ENCODE measurements at regions not wholly inside any gene's neighbourhood (a gene's known extent, or its start where the extent isn't known, plus 50 kb on each side); places are given as distances from the start of the nearest gene placed in this dataset.

DNA sequence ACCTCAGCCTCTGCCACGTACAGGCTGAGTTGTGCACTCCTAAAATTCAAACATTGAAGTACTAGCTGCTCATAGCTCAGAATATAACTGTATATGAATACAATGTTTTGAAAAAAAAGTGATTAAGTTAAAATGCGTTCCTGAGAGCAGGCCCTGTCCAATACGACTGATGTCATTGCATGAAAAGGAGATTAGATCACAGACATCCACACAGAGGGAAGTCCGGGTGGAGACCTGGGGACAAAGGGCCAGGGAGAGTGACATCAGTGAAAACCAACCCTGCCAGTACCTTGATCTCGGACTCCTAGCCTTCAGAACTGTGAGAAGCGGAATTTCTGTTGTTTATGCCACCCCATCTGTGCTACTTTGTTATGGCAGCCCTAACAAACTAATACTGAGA, 311.4 kb upstream of the NR2F2 start:
- DNase-seq: no peak

DNA sequence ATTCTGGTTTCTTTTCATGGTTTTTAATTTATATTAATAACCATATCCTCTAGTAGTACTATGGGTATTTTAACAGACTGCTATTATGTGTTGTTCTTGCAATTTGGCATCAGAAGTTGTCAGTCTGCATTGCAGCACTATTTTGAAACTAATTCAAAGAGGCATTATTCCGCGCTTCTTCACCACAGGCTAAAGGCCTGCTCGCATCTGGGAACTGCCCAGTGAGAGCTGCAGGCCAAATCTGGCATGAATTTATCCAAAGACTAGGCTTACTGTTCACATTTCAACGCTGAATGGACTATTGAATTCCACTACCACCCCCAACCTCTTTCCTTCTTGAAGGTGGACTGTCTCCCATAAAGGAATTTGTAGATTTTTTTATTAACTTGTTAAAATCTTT, 310.4 kb upstream of the NR2F2 start:
- no peak for DNase-seq

DNA sequence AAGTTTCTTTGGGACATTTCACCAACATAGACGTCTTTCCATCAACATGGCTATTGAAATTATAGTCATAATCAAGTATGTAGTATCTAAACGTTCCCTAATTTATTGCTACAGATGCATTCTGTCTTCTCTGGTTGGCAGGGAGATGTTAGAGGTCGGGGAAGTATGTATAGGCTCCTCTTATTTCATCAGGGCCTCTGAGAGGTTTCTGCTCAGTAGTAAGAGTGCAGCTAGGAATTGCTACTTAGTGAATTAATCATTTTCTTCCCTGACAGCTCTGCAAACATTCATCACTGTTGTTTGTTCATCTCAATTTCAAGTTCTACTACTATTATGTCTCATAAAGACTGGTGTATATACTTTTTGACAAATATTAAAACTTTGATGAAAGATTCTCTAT, 309.7 kb upstream of the NR2F2 start:
- DNase-seq: no peak

DNA sequence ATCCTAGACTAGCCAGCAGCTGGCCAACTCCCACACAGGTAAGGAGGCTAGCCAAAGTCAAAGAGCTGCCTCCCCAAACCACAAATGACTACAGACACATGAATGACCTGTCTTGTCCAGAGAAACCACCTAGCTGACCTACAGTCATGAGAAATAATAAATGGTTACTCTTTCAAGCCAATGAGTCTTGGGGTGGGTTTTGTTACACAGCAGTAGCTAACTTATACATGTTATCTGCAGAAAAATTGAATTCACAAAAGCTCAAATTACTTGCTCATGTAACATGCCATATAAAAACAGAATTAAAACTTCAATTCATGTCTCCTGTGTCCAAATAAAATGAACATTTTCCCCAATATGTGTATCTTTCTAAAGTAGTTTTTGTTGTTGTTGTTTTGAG, 307.4 kb upstream of the NR2F2 start:
- no peak for DNase-seq

DNA sequence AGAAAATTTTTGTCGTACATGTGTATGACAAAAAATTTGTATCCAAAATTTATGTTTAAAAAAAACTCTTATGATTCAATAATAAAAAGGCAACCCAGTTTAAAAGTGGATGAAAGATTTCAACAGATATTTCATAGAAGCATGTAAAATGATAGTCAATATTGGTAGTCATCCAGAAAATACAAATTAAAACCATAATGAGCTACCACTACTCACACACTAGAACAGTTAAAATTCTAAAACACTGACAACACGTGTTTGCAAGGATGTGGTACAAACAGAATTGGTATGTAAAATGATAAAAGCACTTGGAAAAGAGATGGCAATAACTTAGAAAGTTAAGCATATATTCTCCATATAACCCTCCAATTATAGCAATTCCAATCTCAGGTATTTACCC, 303.0 kb upstream of the NR2F2 start:
- DNase-seq: no peak

DNA sequence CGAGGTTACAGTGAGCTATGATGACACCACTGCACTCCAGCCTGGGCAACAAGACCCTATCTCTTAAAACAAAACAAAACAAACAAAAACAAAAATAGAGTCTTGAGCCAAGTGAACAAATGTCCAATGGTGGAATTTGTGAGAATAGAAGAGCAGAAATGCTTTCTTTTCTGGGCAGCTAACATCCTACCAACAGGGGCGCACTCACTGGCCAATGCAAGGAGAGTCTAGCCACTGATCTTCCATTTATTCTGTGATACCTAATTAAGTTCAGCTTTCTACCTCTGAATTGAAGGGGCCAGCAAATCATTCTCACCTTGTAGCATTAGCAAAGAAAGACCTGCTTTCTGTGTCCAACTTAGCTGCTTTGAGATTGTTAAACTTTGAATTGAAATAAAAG, 301.9 kb upstream of the NR2F2 start:
- DNase-seq: no peak

DNA sequence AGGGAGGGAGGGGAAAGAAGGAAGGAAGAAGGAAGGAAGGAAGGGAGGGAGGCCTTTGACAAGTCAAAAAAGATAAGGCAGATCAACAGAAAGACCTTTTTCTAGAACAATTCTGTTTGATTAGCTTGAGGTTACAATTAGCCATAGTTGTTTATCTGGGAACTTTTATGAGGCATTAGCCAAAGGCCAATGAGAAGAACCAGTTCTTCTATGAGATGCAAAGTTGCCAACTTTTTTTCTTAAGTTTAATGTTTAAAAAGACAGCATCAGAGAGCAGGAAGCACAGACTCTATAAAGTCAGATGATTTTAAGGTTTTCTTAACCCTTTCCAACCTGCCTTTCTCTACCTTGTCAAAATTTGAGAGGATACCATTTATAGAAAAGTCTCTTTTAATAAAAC, 301.3 kb upstream of the NR2F2 start:
- DNase-seq: no peak

DNA sequence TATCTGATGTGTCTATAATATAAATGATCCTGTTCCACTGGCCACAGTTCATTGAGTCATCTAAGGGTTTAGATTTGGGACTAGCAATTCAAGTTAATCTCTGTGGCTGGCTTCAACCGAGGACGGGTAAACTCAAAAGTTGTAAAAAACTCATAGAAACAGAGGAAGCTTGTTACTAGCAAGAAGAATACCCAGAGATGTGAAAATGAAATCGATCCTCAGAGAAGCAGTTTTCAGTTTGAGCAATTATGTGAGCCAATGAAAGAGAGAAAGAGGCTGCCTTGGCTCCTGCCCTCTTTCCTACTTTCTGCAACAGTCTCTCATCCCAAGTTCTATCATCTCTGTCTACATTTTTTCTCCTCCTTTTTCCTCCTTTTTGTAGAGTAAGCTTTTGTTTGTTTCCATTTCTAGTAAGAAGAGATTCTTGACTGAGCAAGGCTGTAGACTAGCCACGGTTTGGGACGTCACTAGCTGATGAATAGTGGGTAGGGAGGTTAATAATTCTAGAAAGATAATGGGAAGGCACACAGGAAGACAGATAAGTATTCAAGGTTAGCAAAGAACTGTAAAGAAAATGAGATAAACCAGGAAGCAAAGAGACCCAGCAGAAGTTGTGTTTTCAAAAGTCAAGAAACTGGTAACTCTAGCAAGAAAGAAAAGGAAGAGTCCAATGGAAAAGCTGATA, 298.9 kb upstream of the NR2F2 start:
- DNase-seq: no peak

DNA sequence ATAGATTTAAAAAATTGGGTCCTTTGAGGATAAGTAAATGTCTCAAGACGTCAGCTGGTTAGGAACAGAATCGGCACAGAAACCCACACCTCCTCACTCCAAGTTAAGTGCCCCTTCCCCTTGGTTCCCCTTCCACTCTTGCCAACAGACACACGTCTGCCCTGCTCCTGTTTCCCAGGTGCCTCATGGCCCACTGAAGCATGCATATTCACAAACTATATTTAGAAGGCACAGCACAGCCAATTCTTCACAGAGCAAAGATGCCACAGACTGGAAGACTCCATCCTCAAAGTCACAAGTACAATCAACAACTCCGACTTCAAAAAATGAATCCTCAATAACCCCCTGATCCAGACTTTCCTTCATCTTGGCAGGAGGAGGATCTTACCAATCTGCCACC, 295.4 kb upstream of the NR2F2 start:
- no peak for DNase-seq

DNA sequence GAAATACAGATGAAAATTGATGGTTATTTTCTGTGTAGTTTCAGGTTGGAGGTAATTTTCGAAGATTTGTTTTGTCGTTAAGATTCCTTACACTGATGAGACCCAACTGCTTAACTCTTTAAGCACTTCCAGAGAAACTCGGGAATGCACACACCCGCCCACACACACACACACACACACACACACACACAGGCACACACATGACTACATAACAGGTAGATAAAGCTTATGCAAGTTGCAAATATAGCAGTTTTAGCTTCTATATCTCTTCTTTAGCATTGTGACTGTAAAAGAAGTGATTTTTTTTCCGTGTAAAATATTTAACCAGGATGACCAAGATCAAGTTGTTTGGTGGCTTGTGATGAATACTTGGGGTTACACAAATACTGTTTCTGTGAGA, 294.9 kb upstream of the NR2F2 start:
- DNase-seq: no peak

DNA sequence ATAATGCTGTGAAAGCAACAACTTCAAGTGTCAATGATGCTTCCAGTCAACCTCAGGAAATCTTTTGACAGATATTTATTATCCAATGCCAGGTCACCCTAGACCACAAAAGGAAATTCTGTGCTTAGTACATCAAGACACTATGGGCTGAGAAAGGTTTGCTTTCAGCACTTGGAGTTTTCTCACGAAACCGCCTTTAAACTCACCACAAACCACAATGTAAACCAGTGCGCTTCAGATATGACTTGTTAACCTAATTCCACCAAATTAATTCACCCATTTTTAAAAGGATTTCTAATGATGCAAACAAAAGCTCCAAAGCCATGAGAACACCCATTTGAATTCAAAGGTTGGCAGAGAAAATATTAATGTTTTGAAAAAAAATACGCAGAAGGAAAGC, 292.9 kb upstream of the NR2F2 start:
- no peak for DNase-seq

DNA sequence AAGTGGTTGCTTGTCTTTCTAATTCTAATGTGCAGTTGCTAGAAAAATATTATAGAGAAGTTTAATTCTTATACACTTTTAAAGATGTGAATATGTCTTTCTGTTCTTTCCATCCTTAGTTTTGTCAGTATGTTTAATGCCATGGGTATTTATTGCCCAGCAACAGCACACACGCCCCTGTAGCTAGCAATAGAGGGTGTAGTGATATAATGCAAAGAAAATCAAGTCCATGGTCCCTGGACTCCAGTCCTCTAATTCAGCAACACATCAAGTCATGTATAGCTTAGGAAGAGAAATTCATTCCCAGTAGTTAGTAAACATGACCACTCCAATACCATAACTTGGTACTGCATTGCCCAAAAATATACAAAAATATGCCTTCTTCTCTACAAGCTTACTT, 292.4 kb upstream of the NR2F2 start:
- no peak for DNase-seq

DNA sequence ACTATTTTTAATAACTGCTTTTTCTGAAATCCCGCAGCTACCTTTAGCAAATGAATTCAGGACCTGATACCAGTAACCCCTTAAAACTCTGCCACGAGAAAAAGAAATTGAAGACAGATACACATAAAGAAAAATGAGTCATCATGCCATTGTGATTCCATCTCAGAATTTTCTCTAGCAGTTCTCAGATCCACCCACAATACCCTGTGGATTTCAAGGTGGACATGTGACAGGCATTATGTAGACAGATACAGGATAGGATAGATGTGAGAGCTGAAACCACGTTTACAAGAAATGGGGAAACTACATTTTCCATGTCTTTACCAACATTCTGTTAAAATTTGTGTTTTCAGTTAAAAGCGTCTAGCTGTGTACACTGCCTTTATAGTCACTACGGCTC, 291.9 kb upstream of the NR2F2 start:
- no peak for DNase-seq

DNA sequence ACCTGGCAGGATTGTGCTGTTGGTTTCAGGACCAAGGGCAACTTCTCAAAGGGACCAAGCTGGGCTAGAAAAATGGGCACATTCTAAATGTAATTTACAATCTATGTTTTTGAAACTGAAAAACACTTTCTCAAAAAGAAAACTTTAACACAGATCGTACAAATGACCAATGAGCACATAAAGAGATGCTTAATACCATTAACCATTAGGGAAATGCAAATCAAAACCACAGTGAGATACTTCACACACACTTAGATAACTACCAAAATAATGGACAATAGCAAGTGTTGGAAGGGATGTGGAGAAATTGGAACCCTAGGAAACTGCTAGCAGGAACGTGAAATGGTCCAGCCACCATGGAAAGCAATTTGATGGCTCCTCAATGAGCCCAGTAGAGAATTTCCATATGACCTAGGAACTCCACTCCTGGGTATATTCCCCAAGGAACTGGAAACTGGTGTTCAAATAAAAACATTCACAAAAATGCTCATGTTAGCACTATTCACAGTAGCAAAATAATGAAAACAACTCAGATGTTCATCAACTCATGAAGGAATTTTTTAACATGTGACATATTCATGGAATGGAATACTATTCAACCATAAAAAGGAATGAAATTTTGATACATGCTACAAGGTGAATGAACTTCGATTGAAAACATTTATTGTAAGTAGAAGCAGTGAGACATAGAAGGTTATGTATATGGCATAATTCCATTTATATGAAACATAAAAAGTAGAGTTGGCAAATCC, 288.3 kb upstream of the NR2F2 start:
- DNase-seq: no peak

DNA sequence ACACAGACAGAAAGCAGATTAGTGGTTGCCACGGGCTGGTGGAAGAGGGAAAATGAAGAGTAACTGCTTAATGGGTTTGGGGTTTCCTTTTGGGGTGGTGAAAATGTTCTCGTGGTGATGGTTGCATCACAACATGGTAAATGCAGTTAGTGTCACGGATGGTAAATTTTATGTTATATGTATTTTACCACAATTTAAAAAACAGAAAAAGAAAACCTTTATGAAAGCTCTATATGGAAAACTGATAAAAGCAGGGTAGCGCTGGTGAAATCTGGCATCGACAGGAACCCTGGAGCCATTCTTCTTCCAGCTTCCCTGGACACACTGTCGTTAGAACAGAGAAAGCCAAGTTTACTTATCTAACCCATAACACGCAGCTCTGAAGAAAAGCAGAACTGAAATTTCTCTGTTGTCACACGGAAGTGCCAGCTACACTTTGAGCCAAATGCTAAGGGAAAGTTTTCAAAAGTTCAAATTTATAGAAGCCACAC, 287.7 kb upstream of the NR2F2 start:
- DNase-seq: no peak

DNA sequence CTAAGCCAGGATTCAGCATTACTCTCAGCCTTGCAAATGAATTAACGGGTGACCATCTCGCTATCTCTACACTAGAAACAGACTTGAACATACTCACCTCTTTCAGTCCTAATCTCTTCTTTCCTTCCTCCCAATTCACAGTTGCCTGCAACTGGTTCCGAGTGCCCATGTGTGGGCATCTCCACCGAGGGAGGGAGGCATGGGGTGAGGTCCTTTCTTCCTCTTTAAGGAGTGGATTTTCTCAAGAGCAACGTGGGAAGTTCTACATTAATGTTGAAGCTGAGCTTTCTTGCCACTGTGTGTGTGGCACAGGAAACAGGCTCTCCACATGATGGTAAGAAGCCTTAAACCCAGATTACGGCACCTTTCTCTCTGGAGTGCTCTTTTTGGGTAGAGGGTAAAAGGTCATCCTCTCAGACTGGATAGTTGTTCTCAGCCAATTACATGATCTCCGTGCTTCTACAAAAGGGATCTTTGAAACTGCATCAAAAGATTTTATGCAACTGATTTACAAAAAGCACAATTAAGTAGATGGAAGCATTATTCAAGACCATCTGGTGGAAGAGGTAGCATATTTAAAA, 286.8 kb upstream of the NR2F2 start:
- DNase-seq: no peak

DNA sequence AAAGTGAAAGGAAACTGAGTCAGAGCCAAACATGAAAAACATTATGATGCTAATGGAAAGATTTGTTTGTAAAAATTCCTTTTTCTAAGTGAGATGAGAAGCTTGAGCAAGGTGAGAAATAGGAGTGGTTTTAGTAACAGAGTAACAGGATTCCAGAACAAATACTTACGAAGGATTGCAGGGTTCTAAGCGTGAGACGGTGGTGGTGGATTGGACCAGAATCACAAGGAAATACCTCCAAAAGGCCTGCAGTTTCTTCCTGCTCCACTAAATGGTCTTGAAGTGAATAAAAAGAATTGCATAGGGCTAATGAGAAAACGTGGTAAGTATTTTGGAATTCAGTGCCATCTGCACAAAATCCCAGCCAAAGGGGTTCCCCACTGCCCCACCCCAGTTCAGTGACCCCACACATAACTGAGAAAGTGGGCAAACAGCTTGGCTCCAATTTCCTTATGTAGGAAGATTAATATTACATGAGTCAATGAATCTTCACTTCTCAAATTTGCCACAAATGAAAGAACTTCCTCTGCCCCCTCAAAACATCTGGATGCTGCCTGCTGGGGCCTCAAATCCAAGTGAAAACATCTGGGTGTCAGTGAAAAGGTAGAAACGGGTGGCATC, 283.8 kb upstream of the NR2F2 start:
- DNase-seq: no peak

DNA sequence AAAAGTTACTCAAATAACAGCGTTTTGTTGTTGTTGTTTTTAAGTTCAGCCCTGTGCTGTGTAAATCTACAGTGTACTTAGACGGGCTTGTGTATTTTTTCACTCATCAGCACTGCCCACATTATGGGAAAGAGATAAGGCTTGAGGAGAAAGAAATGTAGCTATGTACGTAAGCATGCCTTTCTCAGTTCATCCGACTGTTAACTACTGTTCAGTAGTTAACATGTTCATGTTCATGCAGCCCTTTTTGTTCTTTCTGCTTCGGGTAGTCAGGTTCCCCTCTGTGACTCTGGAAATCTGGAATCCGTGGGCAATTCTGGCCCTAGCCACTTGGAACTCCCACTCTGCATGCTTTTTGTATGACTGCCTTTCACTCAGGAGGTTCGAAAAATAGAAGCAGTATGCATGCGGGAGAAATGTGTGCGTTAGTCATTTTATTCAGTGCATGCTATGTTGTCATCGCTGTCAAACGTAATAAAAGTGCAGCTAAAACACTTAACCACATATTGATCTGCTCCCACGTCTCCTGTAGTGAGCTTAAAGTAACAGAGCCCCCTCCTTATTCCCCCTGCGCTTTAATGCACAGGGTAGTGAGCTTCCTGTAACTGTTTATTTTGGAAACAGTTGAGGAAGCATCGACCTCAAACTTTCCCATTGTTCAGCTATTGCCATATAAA, 283.1 kb upstream of the NR2F2 start:
- DNase-seq: no peak

DNA sequence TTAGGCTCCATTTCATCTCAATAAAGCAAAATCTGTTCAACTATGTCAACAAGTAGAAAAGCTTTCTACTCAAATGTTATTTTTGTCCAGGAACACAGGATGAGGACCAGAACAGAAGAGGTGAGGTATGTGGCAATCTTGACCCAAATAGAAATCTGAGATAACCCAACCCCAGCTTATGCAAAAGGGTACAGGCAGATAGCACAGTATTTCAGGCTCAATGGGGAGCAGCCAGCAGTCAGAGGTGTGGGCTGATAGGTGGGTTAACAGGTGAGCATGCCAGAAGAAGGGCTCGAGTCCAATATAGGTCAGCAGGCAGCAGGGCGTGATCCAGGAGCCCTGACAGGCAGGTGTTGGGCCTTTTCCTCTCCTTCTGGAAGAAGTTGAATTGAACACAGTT, 281.2 kb upstream of the NR2F2 start:
- DNase-seq: no peak

DNA sequence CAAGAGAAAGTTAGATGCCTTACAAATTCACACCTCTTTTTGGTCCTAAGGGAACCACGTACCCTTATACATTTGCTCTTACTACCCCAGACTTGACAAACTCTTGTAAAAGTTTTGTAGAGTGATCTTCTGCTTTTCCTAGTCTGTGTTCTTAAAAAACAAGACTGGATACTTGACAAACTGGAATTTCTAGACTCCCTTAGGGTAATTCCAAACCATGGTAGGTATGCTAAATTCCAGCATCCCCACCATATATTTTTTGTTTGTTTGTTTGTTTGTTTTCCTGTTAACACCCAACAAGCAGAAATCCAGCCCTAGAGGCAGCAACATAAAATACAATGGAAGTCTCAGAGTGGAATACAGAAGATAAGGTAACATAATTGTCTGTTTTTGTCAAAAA, 280.7 kb upstream of the NR2F2 start:
- DNase-seq: no peak

DNA sequence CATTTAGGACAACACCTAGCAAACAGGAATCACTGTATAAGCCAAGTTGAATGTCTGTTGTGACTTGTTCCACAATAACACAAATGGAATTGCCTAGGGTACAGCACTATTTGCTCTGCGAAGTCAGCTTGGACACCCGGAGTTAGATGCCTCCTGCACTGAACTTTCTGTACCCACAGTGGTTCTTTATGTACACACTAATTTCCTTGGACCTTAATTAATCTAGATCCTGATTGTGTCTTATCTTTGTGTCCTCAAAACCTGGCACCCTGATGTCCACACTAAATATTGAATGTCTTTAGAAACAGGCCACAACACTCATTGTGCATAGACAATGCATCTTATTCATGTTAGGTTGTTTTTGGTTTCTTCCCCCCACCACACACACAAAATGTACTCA, 278.9 kb upstream of the NR2F2 start:
- DNase-seq: no peak

DNA sequence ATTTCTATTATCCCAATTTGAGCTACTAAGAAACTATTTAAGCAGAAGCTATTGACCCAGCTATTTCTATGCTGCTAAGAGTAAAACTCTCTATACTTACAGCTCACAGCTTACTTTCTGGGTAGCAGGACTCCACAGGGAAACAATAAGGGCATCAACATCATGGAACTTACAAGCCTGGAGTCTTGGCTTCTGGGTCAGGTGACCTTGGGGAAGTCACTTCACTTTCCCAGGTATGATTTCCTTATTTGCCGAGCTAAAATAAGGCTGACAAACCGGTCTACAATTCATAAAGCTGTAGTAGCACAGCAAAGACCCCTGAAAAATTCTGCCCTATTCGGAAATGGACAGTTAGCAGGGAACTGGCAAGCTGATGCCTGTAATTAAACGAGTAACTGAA, 278.3 kb upstream of the NR2F2 start:
- DNase-seq: no peak

DNA sequence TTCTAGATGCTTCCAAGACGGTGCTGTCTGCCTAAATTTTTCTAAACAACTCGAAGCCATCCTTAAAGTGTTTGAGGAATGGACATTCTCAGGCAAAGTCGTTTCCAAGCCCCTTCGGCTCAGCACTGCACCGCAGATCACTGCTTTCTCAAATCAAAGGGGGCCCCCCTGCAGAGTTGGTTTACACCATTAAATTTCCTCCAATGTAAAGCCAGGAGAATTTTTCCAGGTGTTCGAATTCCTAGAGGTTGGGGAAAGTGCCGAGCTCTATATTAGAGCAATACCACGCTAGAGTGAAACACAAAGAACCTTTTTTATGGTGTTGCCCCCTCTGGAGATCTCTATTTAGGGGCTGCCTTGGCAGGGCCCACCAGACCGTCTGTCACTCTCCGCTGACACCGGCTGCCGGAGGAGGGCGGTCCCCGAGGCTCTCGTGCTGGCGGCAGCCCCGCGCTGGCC, 277.9 kb upstream of the NR2F2 start:
- DNase-seq: no peak
